ENCODE measurements at regions not wholly inside any gene's neighbourhood (a gene's known extent, or its start where the extent isn't known, plus 50 kb on each side); places are given as distances from the start of the nearest gene placed in this dataset.

DNA sequence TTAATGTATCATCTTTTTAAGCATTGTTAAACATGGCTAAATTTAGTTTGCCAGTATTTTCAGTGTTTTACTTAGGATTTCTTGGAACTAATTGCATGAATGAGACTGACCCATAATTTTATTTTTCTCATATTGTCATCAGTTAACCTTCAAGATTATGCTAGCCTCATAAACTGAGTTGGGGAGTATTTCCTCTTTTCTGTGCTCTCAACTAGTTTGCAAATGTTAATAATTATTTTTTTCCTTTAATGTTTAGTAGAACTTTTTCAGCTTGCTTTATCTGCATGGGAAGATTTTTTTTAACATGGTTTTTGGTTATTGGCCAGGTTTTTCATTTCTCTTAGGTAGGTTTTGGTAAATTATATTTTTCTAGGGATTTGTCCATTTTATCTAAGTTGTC is 235.4 kb upstream of the SESN3 start:
- no peak for DNase-seq

DNA sequence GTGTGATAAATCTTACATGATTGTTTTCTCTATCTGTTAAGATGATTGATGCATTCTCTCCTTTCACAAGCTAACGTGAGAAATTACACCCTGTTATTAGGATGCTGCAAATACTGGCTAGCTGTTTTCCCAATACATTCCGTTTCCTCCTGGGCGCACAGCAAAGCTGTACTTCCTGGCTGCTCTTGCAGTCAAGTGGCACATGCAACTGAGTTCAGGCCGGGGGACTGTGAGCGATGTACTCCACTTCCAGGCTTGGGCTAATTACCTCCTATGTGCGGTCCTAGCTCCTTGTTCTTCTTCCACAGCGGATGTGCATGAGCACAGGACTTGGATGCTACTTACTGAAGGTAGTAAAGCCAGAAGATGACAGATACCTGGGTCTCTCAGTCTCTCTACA is 234.9 kb upstream of the SESN3 start:
- DNase-seq: no peak

GRCh38 chr11:95461858-95462257 is 230.9 kb upstream of the SESN3 start:
- no peak for DNase-seq

DNA sequence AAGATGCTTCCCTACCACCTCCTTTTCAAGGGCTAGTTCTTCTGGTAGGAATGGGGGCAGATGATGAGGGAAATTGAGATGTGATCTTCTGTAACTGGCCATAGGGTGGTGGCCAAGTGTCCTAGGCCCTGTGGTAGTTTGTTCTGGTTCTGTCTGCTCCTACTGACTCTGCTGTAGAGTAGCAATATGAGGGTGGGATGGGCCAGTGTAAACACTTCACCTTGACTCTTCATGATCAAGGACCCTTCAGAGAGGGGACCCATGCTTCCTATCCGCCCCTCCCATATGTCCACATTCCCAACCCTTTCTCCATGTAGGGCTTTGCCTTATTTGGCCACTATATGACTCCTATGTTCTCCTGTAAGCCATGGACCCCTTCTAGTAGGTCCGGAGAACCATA is 230.3 kb upstream of the SESN3 start:
- DNase-seq: no peak

DNA sequence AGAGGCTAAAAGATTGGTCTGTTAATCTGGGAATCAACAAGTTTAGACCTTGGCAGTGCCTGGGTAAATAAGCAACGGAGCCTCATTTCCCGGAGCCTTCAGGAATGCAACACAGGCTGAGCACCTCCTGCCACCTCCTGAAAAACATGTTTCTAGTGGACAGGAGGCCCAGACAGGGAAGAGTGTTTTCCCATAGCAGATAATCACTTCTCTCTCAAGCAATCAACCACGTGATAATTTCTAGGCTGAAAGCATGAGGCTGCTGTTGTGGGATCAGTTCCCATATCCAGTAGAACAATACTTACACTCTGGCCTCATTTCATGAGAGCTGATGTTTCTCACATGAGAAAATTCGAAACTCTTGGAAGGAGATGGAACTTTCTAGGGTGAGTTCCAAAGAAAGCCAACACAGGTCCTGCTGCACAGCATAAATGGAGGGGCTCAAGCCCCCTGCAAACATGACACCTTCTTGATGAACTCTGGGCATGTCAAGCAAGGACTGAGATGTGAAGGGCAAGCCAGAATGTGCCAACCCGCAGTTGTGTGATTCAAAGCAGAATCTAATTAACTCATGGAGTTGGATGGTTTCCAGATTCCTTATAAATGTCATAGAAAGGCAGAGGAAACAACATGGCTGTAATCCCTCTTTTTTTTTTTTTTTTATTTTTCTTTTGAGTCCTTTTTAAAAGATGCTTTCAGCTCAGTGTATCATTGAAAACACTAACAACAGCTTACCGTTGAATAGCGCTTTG is 228.5 kb upstream of the SESN3 start:
- DNase-seq: no peak

- DNase-seq: no peak
Observed at GRCh38 chr11:95456714-95457491, 225.9 kb upstream of the SESN3 start.

DNA sequence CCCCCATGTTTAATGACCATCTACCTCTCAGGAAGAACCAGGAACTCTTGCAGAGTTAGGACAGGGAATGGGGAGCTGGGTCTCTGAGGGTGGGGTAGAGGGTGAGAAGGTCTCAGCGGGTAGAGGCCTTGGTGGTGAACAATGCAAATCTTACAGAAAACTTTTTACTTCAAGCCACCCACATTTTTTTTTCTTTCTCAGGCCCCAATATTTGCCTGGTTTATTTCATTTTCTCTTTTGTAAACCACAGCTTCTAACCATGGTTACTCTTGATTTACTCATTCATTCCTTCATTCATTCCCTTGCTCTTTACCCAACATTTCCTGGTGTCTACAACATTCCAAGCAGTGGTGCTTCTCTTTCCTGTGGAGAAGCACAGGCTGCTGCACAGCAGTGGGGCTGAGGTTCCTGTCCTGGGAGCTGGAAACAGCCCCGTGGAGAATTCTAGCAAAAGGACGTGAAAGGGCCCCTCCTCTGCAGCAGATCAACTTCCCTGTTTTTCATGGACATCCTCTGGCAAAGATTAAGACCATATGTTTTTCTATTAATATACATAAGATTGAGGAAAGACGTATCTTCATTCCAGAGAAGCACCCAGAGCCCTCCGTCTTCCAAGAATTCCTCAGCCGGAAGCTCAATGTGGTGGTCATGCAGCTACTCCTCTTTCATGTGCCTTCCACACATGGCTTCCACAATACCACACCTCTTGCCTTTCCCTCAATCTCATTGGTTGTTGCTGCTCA is 224.4 kb upstream of the SESN3 start:
- DNase-seq: no peak

- no peak for DNase-seq
Observed at GRCh38 chr11:95453616-95454171, 222.7 kb upstream of the SESN3 start.

GRCh38 chr11:95451682-95452081 is 220.7 kb upstream of the SESN3 start:
- no peak for DNase-seq

DNA sequence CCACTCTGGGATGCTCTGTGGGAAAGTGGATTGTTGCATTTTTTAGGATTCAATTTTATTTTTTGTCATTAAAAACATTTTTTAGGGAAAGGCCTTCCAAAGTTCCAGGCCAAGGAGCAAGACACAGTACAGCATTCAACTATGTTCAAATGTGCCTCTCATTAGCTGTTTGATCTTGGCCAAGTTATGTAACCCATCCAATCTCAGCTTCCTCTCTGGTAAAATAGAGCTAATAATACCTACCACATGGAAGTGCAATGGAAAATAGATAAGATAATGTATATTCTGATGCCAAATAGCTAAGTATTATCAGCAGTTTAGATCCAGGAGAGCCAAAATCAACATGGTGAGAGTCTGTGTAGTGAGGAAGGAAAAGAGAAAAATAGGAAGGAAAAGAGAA is 220.3 kb upstream of the SESN3 start:
- DNase-seq: no peak

DNA sequence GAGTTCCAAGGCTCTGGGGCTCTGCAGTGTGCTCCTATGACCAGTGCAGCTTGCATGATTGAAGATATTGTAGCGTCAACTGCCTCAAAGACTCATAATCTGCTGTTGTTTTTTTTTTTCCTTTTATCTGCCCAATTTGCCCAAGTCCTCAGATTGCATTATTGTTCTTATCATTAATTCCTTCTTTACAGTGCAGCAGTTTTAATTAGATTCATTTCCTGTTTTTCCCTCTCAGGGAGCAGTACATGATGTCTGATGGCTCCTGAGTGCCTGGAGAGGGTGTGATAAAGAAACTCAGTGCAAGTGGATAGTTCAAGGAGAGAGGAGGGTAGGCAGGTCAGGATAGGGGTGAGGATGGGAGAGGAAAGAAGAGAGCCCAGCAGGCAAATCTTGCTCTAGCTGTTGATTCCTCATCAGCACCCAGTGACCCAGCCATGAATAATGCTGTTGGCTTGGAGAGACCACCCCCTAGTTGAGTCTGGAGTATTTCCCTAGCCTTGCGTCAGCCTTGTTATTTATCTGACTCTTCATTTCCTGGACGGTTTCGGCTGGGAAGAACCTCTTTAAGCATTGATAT is 219.6 kb upstream of the SESN3 start:
- DNase-seq: no peak

DNA sequence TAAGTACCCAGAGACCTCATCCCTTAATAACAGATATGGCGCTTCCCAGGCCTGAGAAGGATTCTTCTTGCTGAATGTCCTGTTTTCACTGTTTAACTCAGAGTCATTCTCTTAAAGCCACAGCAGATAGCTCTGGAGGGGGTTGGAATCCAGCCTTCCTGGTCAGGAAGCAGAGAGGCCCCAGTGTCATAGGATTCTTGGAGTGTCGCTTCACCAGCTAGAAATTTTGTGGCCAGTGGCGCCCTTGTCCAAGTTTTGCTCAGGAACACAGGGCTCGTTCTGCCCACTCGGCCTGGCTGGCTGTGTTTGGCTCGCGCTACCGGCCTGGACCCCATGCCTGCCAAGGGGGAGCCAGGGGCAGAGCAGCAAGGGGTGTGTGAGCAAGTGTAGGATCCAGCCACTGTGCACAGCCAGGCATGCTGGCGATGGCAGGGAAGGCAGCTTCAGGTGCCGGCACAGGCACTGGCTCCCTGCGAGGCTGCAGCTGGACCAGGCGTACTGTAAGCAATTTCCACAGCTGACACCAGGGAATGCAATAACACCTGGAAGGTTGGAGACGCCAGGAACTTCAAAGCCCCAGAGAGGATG is 214.8 kb upstream of the SESN3 start:
- DNase-seq: no peak

- no peak for DNase-seq
Observed at GRCh38 chr11:95444309-95445241, 213.6 kb upstream of the SESN3 start.

DNA sequence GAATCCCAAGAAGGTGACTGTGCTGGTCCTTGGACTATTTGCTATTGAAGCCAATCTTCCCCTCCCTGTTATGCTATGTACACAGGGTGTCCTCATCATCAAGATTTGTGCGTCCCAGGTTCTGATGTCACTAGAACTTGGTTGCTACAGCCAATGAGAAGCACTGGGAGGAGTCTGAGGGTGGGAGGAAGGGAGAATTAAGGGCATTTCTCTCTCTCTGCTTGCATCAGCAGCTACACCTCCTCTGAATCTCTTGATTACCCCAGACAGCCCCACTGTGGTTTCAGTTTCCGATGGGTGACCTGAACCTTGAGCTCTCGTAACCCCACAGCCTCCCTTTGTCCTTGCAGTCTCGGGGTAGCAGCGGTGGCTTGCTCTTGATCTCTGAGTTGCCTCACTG is 212.4 kb upstream of the SESN3 start:
- no peak for DNase-seq

DNA sequence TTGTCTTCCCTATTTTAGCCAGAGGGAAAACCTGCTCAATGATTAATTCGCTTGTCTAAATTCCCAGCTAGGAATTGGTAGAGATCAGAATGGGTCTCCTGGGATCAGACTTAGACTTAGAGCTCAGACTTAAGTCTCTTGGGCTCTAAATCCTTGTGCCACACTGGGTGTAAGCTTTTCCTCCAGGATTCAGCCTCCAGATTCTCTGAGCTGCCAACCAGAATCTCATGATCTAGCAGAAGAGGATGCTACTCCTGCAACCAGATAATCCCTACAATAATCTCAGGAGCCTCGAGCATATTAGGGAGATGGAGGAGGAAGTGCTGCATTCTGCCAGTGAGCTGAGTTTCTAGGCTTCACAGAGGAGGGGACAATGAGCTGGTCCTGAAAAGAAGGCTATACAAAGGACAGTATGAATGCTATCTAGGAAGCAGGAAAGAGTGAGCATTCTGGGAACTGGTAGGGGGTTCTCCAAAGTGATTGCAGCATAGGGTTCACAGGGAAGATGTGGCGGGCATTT is 211.6 kb upstream of the SESN3 start:
- DNase-seq: no peak

DNA sequence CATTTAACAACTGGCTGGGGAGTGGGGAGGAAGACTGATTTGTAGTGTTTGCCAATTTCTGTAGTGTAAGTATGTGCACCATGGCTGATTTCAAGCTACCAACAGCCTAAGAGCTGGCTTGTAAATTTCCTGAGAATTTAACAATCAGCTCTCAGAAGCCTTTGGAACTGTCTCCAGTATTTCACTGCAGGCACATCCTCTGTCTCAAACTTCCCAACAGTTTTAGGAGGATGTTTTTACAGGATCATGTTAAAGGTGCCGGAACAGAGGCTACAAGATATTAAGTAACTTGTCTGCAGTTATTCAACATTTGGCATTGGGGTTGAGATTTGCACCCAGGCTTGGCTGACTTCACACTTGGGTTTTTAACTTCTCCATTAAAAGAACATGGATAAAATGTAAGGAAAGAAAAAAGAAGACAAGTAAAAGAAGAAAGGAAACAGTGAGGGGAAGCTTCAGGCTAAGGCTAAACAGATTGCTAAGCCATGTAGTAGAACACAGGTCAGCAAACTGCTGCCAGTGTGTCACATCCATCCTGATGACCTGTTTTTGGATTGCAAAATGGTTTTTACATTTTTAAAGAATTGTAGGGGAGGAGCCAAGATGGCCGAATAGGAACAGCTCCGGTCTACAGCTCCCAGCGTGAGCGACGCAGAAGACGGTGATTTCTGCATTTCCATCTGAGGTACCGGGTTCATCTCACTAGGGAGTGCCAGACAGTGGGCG is 204.8 kb upstream of the SESN3 start:
- no peak for DNase-seq

- DNase-seq: no peak
Observed at GRCh38 chr11:95435192-95435591, 204.2 kb upstream of the SESN3 start.

DNA sequence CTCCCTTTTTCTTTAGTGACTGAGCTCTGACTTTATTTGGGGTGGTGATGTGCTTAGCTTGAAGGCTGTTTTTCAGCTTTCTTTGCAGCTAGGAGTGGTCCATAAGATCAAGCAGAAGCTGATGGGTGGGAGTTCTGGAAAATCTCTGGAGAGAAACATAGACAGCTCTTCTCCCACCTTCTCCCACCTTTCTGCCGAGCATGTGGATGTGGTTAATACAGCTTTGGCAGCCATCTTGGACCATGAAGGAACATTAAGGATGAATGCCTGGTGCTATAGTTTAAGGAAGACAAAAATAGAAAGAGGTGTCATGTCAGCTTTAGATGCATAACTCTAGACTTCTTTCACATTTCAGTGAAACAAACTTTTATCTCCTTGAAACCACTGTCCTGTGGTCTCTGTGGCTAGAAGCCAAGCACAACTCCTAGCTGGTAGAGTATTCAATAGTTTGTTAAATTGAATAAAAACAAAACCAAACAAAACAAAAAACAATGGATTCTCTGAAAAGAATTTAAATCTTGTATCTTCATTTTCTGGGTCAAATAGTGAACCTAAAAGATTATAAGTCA is 203.6 kb upstream of the SESN3 start:
- DNase-seq: no peak

GRCh38 chr11:95434009-95434408 is 203.0 kb upstream of the SESN3 start:
- no peak for DNase-seq
